ENCODE measurements at regions not wholly inside any gene's neighbourhood (a gene's known extent, or its start where the extent isn't known, plus 50 kb on each side); places are given as distances from the start of the nearest gene placed in this dataset.
"Not testable (repeated sequence)": the region's sequence is repeated elsewhere in the genome, so short reads cannot be mapped to it uniquely, and the experiment has no call there.

GRCh38 chr12:59396919-59397318 lies 198.9 kb upstream of the SLC16A7 start:
- no peak for TF ChIP-seq CTCF (IDR thresholded peaks at IDR 0.05; ENCODE audit: borderline replicate concordance, insufficient read depth, low read depth, low read length)
- no peak overlapping the region for H3K4me3 ChIP-seq (ENCODE audit: low read depth, low read length)

- H3K4me3 ChIP-seq (ENCODE audit: low read depth, low read length), result no peak overlapping the region
- TF ChIP-seq CTCF (IDR thresholded peaks at IDR 0.05; ENCODE audit: borderline replicate concordance, insufficient read depth, low read depth, low read length), result no peak
These were observed 199.3 kb upstream of the SLC16A7 start for GRCh38 chr12:59396519-59396918.

GRCh38 chr12:59395310-59395709 lies 200.5 kb upstream of the SLC16A7 start:
- H3K4me3 ChIP-seq (ENCODE audit: low read depth, low read length), result not testable (repeated sequence)

GRCh38 chr12:59393506-59393905 lies 202.3 kb upstream of the SLC16A7 start:
- no peak for TF ChIP-seq CTCF (IDR thresholded peaks at IDR 0.05; ENCODE audit: borderline replicate concordance, insufficient read depth, low read depth, low read length)
- H3K4me3 ChIP-seq (ENCODE audit: low read depth, low read length), result no peak overlapping the region

- no peak for TF ChIP-seq CTCF (IDR thresholded peaks at IDR 0.05; ENCODE audit: borderline replicate concordance, insufficient read depth, low read depth, low read length)
These were observed 205.8 kb upstream of the SLC16A7 start for GRCh38 chr12:59389968-59390576.

GRCh38 chr12:59388694-59389093 lies 207.1 kb upstream of the SLC16A7 start:
- H3K4me3 ChIP-seq (ENCODE audit: low read depth, low read length), result no peak overlapping the region
- TF ChIP-seq CTCF (IDR thresholded peaks at IDR 0.05; ENCODE audit: borderline replicate concordance, insufficient read depth, low read depth, low read length), result no peak

More at GRCh38 chr12:59389968-59390576, 205.8 kb upstream of the SLC16A7 start:
- H3K4me3 ChIP-seq (ENCODE audit: low read depth, low read length), result no peak overlapping the region

GRCh38 chr12:59388176-59388575 lies 207.7 kb upstream of the SLC16A7 start:
- H3K4me3 ChIP-seq (ENCODE audit: low read depth, low read length), result no peak overlapping the region
- no peak for TF ChIP-seq CTCF (IDR thresholded peaks at IDR 0.05; ENCODE audit: borderline replicate concordance, insufficient read depth, low read depth, low read length)

- TF ChIP-seq CTCF (IDR thresholded peaks at IDR 0.05; ENCODE audit: borderline replicate concordance, insufficient read depth, low read depth, low read length), result no peak
- no peak overlapping the region for H3K4me3 ChIP-seq (ENCODE audit: low read depth, low read length)
These were observed 209.6 kb upstream of the SLC16A7 start for GRCh38 chr12:59386236-59386635.
